Ramos (cell line): ENCODE measurements at regions not wholly inside any gene's neighbourhood (a gene's known extent, or its start where the extent isn't known, plus 50 kb on each side); places are given as distances from the start of the nearest gene placed in this dataset.

Experiments
- in situ Hi-C: fragments of 300-500 bp; cut with MboI; formaldehyde crosslinking; loops from one replicate; pipeline ENCODE4 v1.14.3; 2022; ENCODE audit warnings: low sequenced_read_pairs; ENCODE audit not compliant: unreplicated experiment

- in situ Hi-C loops, result no loop called here
Measured at GRCh38 chr11:70568035-70568813, 169.9 kb downstream of the CTTN start.

- in situ Hi-C loops, result no loop called here
Measured at GRCh38 chr11:70568814-70569617, 170.7 kb downstream of the CTTN start.

- in situ Hi-C loops, result no loop called here
Measured at GRCh38 chr11:70569618-70569890, 171.2 kb downstream of the CTTN start.

GRCh38 chr11:70569996-70570692 lies 171.8 kb downstream of the CTTN start:
- in situ Hi-C loops, result loop anchor here (10.0 kb wide), 1 partner anchor 65 kb away; no protein-coding TSS in a partner anchor

GRCh38 chr11:70570693-70571395 lies 172.5 kb downstream of the CTTN start:
- in situ Hi-C loops, result loop anchor here (10.0 kb wide), 1 partner anchor 64 kb away; no protein-coding TSS in a partner anchor

GRCh38 chr11:70572974-70573260 lies 174.6 kb downstream of the CTTN start:
- in situ Hi-C loops, result loop anchor here (10.0 kb wide), 1 partner anchor 62 kb away; no protein-coding TSS in a partner anchor

GRCh38 chr11:70573701-70574151 lies 175.4 kb downstream of the CTTN start:
- in situ Hi-C loops, result loop anchor here (10.0 kb wide), 1 partner anchor 61 kb away; no protein-coding TSS in a partner anchor

- in situ Hi-C loops, result loop anchor here (10.0 kb wide), 1 partner anchor 60 kb away; no protein-coding TSS in a partner anchor
Measured at GRCh38 chr11:70574725-70575347, 176.5 kb downstream of the CTTN start.

GRCh38 chr11:70575396-70576060 lies 177.2 kb downstream of the CTTN start:
- in situ Hi-C loops, result loop anchor here (10.0 kb wide), 1 partner anchor 59 kb away; no protein-coding TSS in a partner anchor

- in situ Hi-C loops, result loop anchor here (10.0 kb wide), 1 partner anchor 58 kb away; no protein-coding TSS in a partner anchor
Measured at GRCh38 chr11:70577258-70577603, 178.9 kb downstream of the CTTN start.

- in situ Hi-C loops, result loop anchor here (10.0 kb wide), 1 partner anchor 57 kb away; no protein-coding TSS in a partner anchor
Measured at GRCh38 chr11:70577948-70578347, 179.6 kb downstream of the CTTN start.

- in situ Hi-C loops, result loop anchor here (10.0 kb wide), 1 partner anchor 56 kb away; no protein-coding TSS in a partner anchor
Measured at GRCh38 chr11:70578371-70578770, 180.0 kb downstream of the CTTN start.

- in situ Hi-C loops, result loop anchor here (10.0 kb wide), 1 partner anchor 56 kb away; no protein-coding TSS in a partner anchor
Measured at GRCh38 chr11:70578831-70579230, 180.5 kb downstream of the CTTN start.

- in situ Hi-C loops, result loop anchor here (10.0 kb wide), 1 partner anchor 55 kb away; no protein-coding TSS in a partner anchor
Measured at GRCh38 chr11:70579316-70579955, 181.1 kb downstream of the CTTN start.

GRCh38 chr11:70580036-70580805 lies 181.9 kb downstream of the CTTN start:
- in situ Hi-C loops, result no loop called here

GRCh38 chr11:70581991-70582885 lies 183.9 kb downstream of the CTTN start:
- in situ Hi-C loops, result no loop called here
